ENCODE measurements at regions not wholly inside any gene's neighbourhood (a gene's known extent, or its start where the extent isn't known, plus 50 kb on each side); places are given as distances from the start of the nearest gene placed in this dataset.

GRCh38 chr4:114488301-114488982, 110.2 kb upstream of the UGT8 start:
- TF ChIP-seq CTCF (IDR thresholded peaks at IDR 0.05 in 4 of 5, conservative IDR thresholded peaks at IDR 0.05 in 1 of 5): no peak
- no peak for TF ChIP-seq POLR2A (IDR thresholded peaks at IDR 0.05)

Data from gastrocnemius medialis (tissue), 4 donors.